GM18517 (cell line): ENCODE measurements at regions not wholly inside any gene's neighbourhood (a gene's known extent, or its start where the extent isn't known, plus 50 kb on each side); places are given as distances from the start of the nearest gene placed in this dataset.
"Not testable (repeated sequence)": the region's sequence is repeated elsewhere in the genome, so short reads cannot be mapped to it uniquely, and the experiment has no call there.

Experiments used
- ATAC-seq: cut with Tn5 transposase; IDR thresholded peaks from one replicate; pipeline ENCODE4 v1.9.1; 2021; ENCODE audit warnings: mild to moderate bottlenecking, moderate library complexity; ENCODE audit not compliant: unreplicated experiment

DNA sequence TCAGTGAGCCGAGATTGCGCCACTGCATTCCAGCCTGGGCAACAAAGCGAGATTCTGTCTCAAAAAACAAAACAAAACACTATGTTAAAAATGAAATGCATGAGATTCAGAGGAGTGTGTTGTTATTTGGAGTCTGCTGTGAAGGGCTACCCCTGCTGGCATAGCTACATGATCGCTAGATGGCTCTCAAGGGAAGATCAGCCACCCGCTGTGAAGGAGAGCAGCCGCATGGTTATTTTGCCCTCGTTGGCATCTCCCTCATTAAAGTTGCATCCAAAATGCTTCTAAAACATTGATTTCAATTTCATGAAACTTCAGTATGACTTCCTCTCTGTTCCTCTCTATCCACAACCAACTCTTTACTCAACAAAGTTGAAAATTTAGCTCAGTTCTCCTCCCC is 54.8 kb upstream of the NDUFV2 start:
- ATAC-seq, result no peak

DNA sequence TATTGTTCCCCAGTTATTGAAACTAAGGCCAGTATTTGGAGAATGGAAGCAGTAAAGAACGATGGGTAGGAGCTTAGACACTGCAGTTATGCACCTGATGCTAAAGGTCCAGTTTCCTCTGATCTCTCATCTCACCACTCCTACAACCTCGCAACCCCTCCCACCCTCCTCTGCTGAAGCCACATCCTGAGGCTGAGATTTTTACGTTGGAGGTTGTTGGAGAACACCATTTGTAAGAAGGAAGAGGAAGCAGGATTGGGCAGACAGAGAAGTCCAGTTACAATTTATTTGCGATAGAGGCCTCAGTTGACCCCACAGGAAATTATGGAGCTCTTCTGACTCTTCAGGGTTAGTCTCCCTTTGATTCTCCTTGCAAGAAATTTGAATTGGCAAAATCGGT is 54.3 kb upstream of the NDUFV2 start:
- ATAC-seq, result no peak

GRCh38 chr18:9048808-9049494 is 53.5 kb upstream of the NDUFV2 start:
- ATAC-seq, result no peak

DNA sequence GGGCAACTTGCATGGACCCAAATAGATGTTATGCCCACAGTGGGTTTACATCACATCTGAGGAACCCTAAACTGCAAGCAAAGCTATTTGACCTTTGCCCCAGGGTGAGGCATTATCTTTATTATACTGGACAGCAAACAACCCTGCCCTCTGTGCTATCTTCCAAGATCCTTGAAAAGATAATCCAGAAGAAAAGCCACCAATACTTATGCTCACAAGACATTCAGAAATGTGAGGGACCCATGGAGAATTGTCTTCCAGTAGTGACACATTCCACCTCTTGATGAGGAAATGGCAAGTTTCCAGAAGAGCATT is 53.0 kb upstream of the NDUFV2 start:
- no peak for ATAC-seq

- not testable (repeated sequence) for ATAC-seq
These were observed 51.7 kb upstream of the NDUFV2 start for GRCh38 chr18:9050628-9051284.
